K562 (cell line): ENCODE measurements at regions not wholly inside any gene's neighbourhood (a gene's known extent, or its start where the extent isn't known, plus 50 kb on each side); places are given as distances from the start of the nearest gene placed in this dataset.

Experiments
- CHD2 ChIP-seq: IDR thresholded peaks from 2 replicates; pipeline ENCODE4 v1.6.1; 2011; ENCODE audit warnings: low read depth, low read length
- CTCF ChIP-seq, 3 experiments: IDR thresholded peaks in 2 of 3; conservative IDR thresholded peaks in 1 of 3; 2 replicates each; pipeline ENCODE4 v1.5.1; 2011 to 2012; ENCODE audit warnings: low read length in 3 of 3, mild to moderate bottlenecking in 3 of 3, control low read depth in 2 of 3, improper control_type of control experiment in 1 of 3, inconsistent platforms in 1 of 3, low read depth in 1 of 3, mixed read lengths in 1 of 3, moderate library complexity in 1 of 3; ENCODE audit not compliant: insufficient read depth in 2 of 3
- HNRNPK ChIP-seq: fragments of 200-400 bp; formaldehyde crosslinking; IDR thresholded peaks from one replicate; pipeline ENCODE4 v1.6.1; 2018; ENCODE audit warnings: mild to moderate bottlenecking, low read depth, low read length; ENCODE audit not compliant: poor library complexity, severe bottlenecking
- JUND ChIP-seq, 2 experiments: IDR thresholded peaks; 2 replicates in 1 of 2; 3 replicates in 1 of 2; pipeline ENCODE4 v1.6.1; 2011; ENCODE audit warnings: borderline replicate concordance in 2 of 2, low read depth in 2 of 2, low read length in 2 of 2, improper control_type of control experiment in 1 of 2, missing biosample characterization in 1 of 2, missing genetic modification characterization in 1 of 2, missing genetic modification reagents in 1 of 2
- MAX ChIP-seq: sonication (generic); formaldehyde crosslinking; IDR thresholded peaks from 2 replicates; pipeline ENCODE4 v1.9.0; 2022; ENCODE audit warnings: mild to moderate bottlenecking, missing genetic modification reagents
- MITF ChIP-seq: IDR thresholded peaks from 2 replicates; pipeline ENCODE4 v1.6.1; 2014; ENCODE audit warnings: antibody characterized with exemption
- MLLT1 ChIP-seq, 2 experiments: fragments of 450-650 bp; IDR thresholded peaks; 2 replicates each; pipeline ENCODE4 v1.6.1; 2016
- POLR2A ChIP-seq: fragments of 450-650 bp; conservative IDR thresholded peaks from 2 replicates; pipeline ENCODE4 v1.6.1; 2016
- TAF1 ChIP-seq: IDR thresholded peaks from 2 replicates; pipeline ENCODE4 v1.6.1; 2011; ENCODE audit warnings: mild to moderate bottlenecking, low read length, moderate library complexity; ENCODE audit not compliant: insufficient read depth, control insufficient read depth, severe bottlenecking; ENCODE audit errors: extremely low read depth
- TFE3 ChIP-seq: fragments of 450-650 bp; formaldehyde crosslinking; IDR thresholded peaks from 2 replicates; pipeline ENCODE4 v1.4.0; 2020; ENCODE audit warnings: mild to moderate bottlenecking, mixed read lengths
- U2AF2 ChIP-seq: fragments of 200-400 bp; formaldehyde crosslinking; optimal IDR thresholded peaks from 2 replicates; pipeline ENCODE3; 2017; ENCODE audit warnings: low read depth, mild to moderate bottlenecking, low read length
- ZKSCAN3 ChIP-seq: fragments of 250-450 bp; sonication (Bioruptor Pico); IDR thresholded peaks from 2 replicates; pipeline ENCODE4 v1.4.0; 2020
- ZNF124 ChIP-seq: sonication (generic); formaldehyde crosslinking; IDR thresholded peaks from 2 replicates; pipeline ENCODE4 v1.8.1; 2022; ENCODE audit warnings: missing genetic modification reagents

- no peak for TF ChIP-seq MAX (CRISPR knock-in tag)
- no peak for TF ChIP-seq ZKSCAN3 (CRISPR knock-in tag)
- TF ChIP-seq POLR2A = no peak
- no peak for TF ChIP-seq MLLT1 (IDR thresholded peaks at IDR 0.05)
- no peak for TF ChIP-seq TAF1
- no peak for TF ChIP-seq JUND (IDR thresholded peaks at IDR 0.05; ENCODE audit: borderline replicate concordance, low read depth, low read length)
- TF ChIP-seq JUND (tag; IDR thresholded peaks at IDR 0.05; ENCODE audit: borderline replicate concordance, low read depth, low read length) = no peak
- TF ChIP-seq ZNF124 (CRISPR knock-in tag) = no peak
- TF ChIP-seq U2AF2 = no peak
- no peak for TF ChIP-seq HNRNPK
- TF ChIP-seq CTCF (IDR thresholded peaks at IDR 0.05 in 2 of 3, conservative IDR thresholded peaks at IDR 0.05 in 1 of 3; ENCODE audit: insufficient read depth in 2 of 3, low read depth in 1 of 3, low read length in 3 of 3) = no peak
- no peak for TF ChIP-seq MITF
- no peak for TF ChIP-seq CHD2
- TF ChIP-seq TFE3 (CRISPR knock-in tag) = no peak
These were observed 535.4 kb downstream of the RPS29 start for GRCh38 chr14:49050822-49051221.
